OCI-LY7 (cell line): ENCODE measurements at regions not wholly inside any gene's neighbourhood (a gene's known extent, or its start where the extent isn't known, plus 50 kb on each side); places are given as distances from the start of the nearest gene placed in this dataset.

Experiments used
- BruUV-seq: library from RNA; stranded (reverse); fragments of 400-500 nt; replicated peaks from 2 replicates; lab custom pipeline; 2021; lab: Mats Ljungman, UMichigan
- CTCF ChIA-PET: fragments of 300-600 bp; sonication (Branson Sonifier 250); formaldehyde crosslinking; loops from one replicate; lab custom pipeline; 2022; ENCODE audit warnings: antibody characterized with exemption; ENCODE audit not compliant: unreplicated experiment; lab: Charles Lee
- POLR2A ChIA-PET: fragments of 300-600 bp; sonication (Branson Sonifier 250); formaldehyde crosslinking; loops from one replicate; lab custom pipeline; 2022; ENCODE audit warnings: antibody characterized with exemption; lab: Charles Lee
- DNase-seq: peaks from one replicate; pipeline ENCODE4 v3.0.0-alpha.2; 2015; ENCODE audit warnings: low spot score
- H2AFZ ChIP-seq: fragments of 200-600 bp; sonication (generic), shearing (Covaris generic); 2 replicates; pipeline ENCODE4 v1.6.1; 2014; ENCODE audit warnings: mild to moderate bottlenecking, antibody characterized with exemption, low read length, moderate library complexity
- H3K27ac ChIP-seq: fragments of 200-600 bp; sonication (generic); 2 replicates; pipeline ENCODE4 v1.5.1; 2014; ENCODE audit warnings: mixed run types, low read depth, mild to moderate bottlenecking, moderate library complexity, low read length, inconsistent platforms; ENCODE audit not compliant: poor library complexity, severe bottlenecking
- H3K36me3 ChIP-seq: fragments of 200-600 bp; sonication (generic); 2 replicates; pipeline ENCODE4 v1.6.1; 2014; ENCODE audit warnings: mild to moderate bottlenecking, antibody characterized with exemption, low read length, moderate library complexity, mixed read lengths; ENCODE audit not compliant: insufficient read depth
- H3K4me1 ChIP-seq: fragments of 200-600 bp; sonication (generic); 2 replicates; pipeline ENCODE4 v1.5.1; 2014; ENCODE audit warnings: mild to moderate bottlenecking, low read length; ENCODE audit not compliant: insufficient read depth, poor library complexity, severe bottlenecking
- H3K4me2 ChIP-seq: fragments of 200-600 bp; sonication (generic); 2 replicates; pipeline ENCODE4 v1.6.1; 2014; ENCODE audit warnings: mild to moderate bottlenecking, low read length
- H3K4me3 ChIP-seq: fragments of 200-600 bp; sonication (generic); 2 replicates; pipeline ENCODE4 v1.5.1; 2014; ENCODE audit warnings: mild to moderate bottlenecking, low read depth, low read length; ENCODE audit not compliant: poor library complexity, severe bottlenecking
- H3K79me2 ChIP-seq: fragments of 200-600 bp; sonication (generic); 2 replicates; pipeline ENCODE4 v1.6.1; 2016; ENCODE audit warnings: low read depth, mild to moderate bottlenecking, low read length, moderate library complexity, mixed read lengths; ENCODE audit not compliant: insufficient read depth
- H3K9me2 ChIP-seq: fragments of 200-600 bp; sonication (generic); 2 replicates; pipeline ENCODE4 v1.6.1; 2016; ENCODE audit warnings: mild to moderate bottlenecking, low read length, mixed read lengths; ENCODE audit not compliant: insufficient read depth
- H3K9me3 ChIP-seq: fragments of 200-600 bp; sonication (generic); 2 replicates; pipeline ENCODE4 v1.6.1; 2014; ENCODE audit warnings: mild to moderate bottlenecking, mixed run types, low read length, mixed read lengths
- H4K20me1 ChIP-seq: fragments of 200-600 bp; sonication (generic); 2 replicates; pipeline ENCODE4 v1.6.1; 2014; ENCODE audit warnings: mild to moderate bottlenecking, antibody characterized with exemption, low read length, moderate library complexity, mixed read lengths; ENCODE audit not compliant: insufficient read depth
- CTCF ChIP-seq: fragments of 200-600 bp; sonication (generic); conservative IDR thresholded peaks from 2 replicates; pipeline ENCODE4 v1.5.1; 2014; ENCODE audit warnings: mild to moderate bottlenecking, antibody characterized with exemption, low read length, moderate library complexity, mixed read lengths
- EZH2phosphoT487 ChIP-seq: fragments of 200-600 bp; sonication (generic); IDR thresholded peaks from 2 replicates; pipeline ENCODE4 v1.6.1; 2018; ENCODE audit warnings: low read depth, borderline replicate concordance, mild to moderate bottlenecking, mixed run types, antibody characterized with exemption, low read length, moderate library complexity, mixed read lengths
- intact Hi-C: fragments of 100-400 bp; cut with micrococcal nuclease; formaldehyde crosslinking; loops from one replicate; pipeline ENCODE4 v1.10.0; 2022; ENCODE audit not compliant: unreplicated experiment

GRCh38 chr10:9061871-9062270 is 1007.4 kb downstream of the GATA3 start:
- H3K79me2 ChIP-seq = no peaks in the 10 kb centered on the region
- no peaks in the 10 kb centered on the region for H3K9me3 ChIP-seq
- H4K20me1 ChIP-seq = no peaks in the 10 kb centered on the region
- H3K36me3 ChIP-seq = no peaks in the 10 kb centered on the region
- ChIA-PET CTCF (no interaction called here), POLR2A (no interaction called here)
- H3K4me3 ChIP-seq = no peak overlapping the region
- BruUV-seq = no TSS peak
- H3K4me1 ChIP-seq = no peaks in the 10 kb centered on the region
- no peak overlapping the region for H3K4me2 ChIP-seq
- TF ChIP-seq EZH2phosphoT487 (no peak), CTCF (no peak)
- no peak overlapping the region for H2AFZ ChIP-seq
- intact Hi-C loops = no loop called here
- no peaks in the 10 kb centered on the region for H3K9me2 ChIP-seq
- no peak overlapping the region for H3K27ac ChIP-seq
- DNase-seq = no peak

GRCh38 chr10:9066152-9066551 is 1011.7 kb downstream of the GATA3 start:
- POLR2A ChIA-PET = no interaction called here
- no peaks in the 10 kb centered on the region for H3K9me3 ChIP-seq
- no peak overlapping the region for H2AFZ ChIP-seq
- no peak overlapping the region for H3K27ac ChIP-seq
- no peak overlapping the region for H3K4me2 ChIP-seq
- H3K4me3 ChIP-seq = no peak overlapping the region
- DNase-seq = no peak
- H3K4me1 ChIP-seq = no peaks in the 10 kb centered on the region
- TF ChIP-seq EZH2phosphoT487 (no peak), CTCF (no peak)
- CTCF ChIA-PET = no interaction called here
- H4K20me1 ChIP-seq = no peaks in the 10 kb centered on the region
- H3K9me2 ChIP-seq = no peaks in the 10 kb centered on the region
- no TSS peak for BruUV-seq
- H3K79me2 ChIP-seq = no peaks in the 10 kb centered on the region
- H3K36me3 ChIP-seq = no peaks in the 10 kb centered on the region
- intact Hi-C loops = no loop called here

GRCh38 chr10:9068003-9068402 is 1013.5 kb downstream of the GATA3 start:
- Histone ChIP-seq H3K4me1 (no peaks in the 10 kb centered on the region), H3K27ac (no peak overlapping the region), H3K36me3 (no peaks in the 10 kb centered on the region), H4K20me1 (no peaks in the 10 kb centered on the region), H3K4me3 (no peak overlapping the region), H3K79me2 (no peaks in the 10 kb centered on the region), H2AFZ (no peak overlapping the region), H3K4me2 (no peak overlapping the region), H3K9me3 (no peaks in the 10 kb centered on the region), H3K9me2 (no peaks in the 10 kb centered on the region)
- TF ChIP-seq CTCF (no peak), EZH2phosphoT487 (no peak)
- ChIA-PET POLR2A (no interaction called here), CTCF (no interaction called here)
- no peak for DNase-seq
- BruUV-seq = no TSS peak
- intact Hi-C loops = no loop called here
